Lower lobe of right lung (tissue), 2 donors: ENCODE measurements at regions not wholly inside any gene's neighbourhood (a gene's known extent, or its start where the extent isn't known, plus 50 kb on each side); places are given as distances from the start of the nearest gene placed in this dataset.

Source experiments
- ATAC-seq, 2 donors: fragments of 200-7000 bp; cut with Tn5 transposase; one replicate each; pipeline ENCODE4 v1.9.1; 2020 to 2022; ENCODE audit warnings: mild to moderate bottlenecking in 2 of 2, moderate library complexity in 2 of 2
- DNase-seq: peaks from one replicate; pipeline ENCODE4 v3.0.0-alpha.2; 2020
- H3K27ac ChIP-seq: fragments of 200-600 bp; one replicate; pipeline ENCODE4 v1.8.0; 2022
- H3K27me3 ChIP-seq: fragments of 200-600 bp; one replicate; pipeline ENCODE4 v1.8.0; 2022; ENCODE audit warnings: low read depth
- H3K36me3 ChIP-seq: fragments of 200-600 bp; one replicate; pipeline ENCODE4 v1.8.0; 2022; ENCODE audit warnings: mild to moderate bottlenecking
- H3K4me1 ChIP-seq: fragments of 200-600 bp; one replicate; pipeline ENCODE4 v1.8.0; 2022
- H3K4me3 ChIP-seq: fragments of 200-600 bp; one replicate; pipeline ENCODE4 v1.8.0; 2022; ENCODE audit warnings: mild to moderate bottlenecking
- H3K9me3 ChIP-seq: fragments of 200-600 bp; one replicate; pipeline ENCODE4 v1.8.0; 2022
- intact Hi-C: fragments of 100-400 bp; cut with DNase I; formaldehyde crosslinking; loops from one replicate; pipeline ENCODE4 v1.11.0; 2022
- TF ChIP-seq, protein P1 (sequence below): fragments of 200-600 bp; IDR thresholded peaks from one replicate; pipeline ENCODE4 v1.8.0; 2022; ENCODE audit warnings: antibody characterized with exemption, mild to moderate bottlenecking
- donor health status: DM: no; HTN: yes; CAD: no; lungs with severe emphysema.

- no peaks in the 10 kb centered on the region for H3K9me3 ChIP-seq
- no peak for ATAC-seq
- no peaks in the 10 kb centered on the region for H3K4me1 ChIP-seq
- H3K36me3 ChIP-seq: no peaks in the 10 kb centered on the region
- DNase-seq: no peak
- H3K27ac ChIP-seq: no peak overlapping the region
- TF ChIP-seq, protein P1, sequence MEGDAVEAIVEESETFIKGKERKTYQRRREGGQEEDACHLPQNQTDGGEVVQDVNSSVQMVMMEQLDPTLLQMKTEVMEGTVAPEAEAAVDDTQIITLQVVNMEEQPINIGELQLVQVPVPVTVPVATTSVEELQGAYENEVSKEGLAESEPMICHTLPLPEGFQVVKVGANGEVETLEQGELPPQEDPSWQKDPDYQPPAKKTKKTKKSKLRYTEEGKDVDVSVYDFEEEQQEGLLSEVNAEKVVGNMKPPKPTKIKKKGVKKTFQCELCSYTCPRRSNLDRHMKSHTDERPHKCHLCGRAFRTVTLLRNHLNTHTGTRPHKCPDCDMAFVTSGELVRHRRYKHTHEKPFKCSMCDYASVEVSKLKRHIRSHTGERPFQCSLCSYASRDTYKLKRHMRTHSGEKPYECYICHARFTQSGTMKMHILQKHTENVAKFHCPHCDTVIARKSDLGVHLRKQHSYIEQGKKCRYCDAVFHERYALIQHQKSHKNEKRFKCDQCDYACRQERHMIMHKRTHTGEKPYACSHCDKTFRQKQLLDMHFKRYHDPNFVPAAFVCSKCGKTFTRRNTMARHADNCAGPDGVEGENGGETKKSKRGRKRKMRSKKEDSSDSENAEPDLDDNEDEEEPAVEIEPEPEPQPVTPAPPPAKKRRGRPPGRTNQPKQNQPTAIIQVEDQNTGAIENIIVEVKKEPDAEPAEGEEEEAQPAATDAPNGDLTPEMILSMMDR: no peak
- no peaks in the 10 kb centered on the region for H3K27me3 ChIP-seq
- H3K4me3 ChIP-seq: no peak overlapping the region
- intact Hi-C loops: no loop called here
Measured at GRCh38 chr10:3282674-3283017, 110.1 kb upstream of the PITRM1 start.

DNA sequence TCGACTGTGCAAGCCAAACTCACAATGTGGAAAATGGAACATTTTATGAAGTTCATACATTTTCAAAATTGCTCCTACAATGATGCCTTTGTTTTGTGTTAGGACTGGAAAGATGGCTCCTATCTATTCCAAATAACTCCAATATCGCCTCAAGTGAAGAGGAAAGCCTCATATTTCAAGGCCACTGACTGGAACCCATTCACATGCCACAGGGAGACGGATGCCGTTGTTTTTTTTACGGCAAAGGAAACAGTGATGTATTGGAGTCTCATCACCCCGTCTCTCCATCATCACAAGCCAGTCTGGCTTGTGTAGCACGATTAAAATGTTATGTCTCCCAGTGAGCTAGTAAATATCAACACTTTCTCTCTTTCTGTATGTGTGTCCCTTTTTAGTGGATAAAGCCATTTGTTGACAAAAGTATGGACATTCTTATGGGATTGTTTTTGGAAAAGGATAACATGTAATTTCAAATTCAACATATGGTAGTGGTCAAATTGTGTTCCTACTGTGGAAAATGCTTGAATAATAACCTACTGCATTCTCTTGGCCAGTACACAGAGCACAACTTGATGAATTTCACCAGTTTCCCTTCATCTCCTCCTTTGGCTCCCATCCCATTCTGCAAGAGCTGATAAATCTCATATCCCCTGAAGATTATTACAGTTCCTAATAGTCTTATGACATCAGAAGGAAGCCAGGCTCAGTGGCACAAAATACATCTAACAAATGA, 109.5 kb upstream of the PITRM1 start:
- Histone ChIP-seq H3K4me3 (no peak overlapping the region), H3K9me3 (no peaks in the 10 kb centered on the region), H3K36me3 (no peaks in the 10 kb centered on the region), H3K27ac (no peak overlapping the region), H3K27me3 (no peaks in the 10 kb centered on the region), H3K4me1 (no peaks in the 10 kb centered on the region)
- TF ChIP-seq, protein P1: no peak
- DNase-seq: no peak
- ATAC-seq: no peak
- intact Hi-C loops: no loop called here

GRCh38 chr10:3278771-3279170, 106.2 kb upstream of the PITRM1 start:
- H3K36me3 ChIP-seq: no peaks in the 10 kb centered on the region
- TF ChIP-seq, protein P1: no peak
- H3K9me3 ChIP-seq: no peaks in the 10 kb centered on the region

DNA sequence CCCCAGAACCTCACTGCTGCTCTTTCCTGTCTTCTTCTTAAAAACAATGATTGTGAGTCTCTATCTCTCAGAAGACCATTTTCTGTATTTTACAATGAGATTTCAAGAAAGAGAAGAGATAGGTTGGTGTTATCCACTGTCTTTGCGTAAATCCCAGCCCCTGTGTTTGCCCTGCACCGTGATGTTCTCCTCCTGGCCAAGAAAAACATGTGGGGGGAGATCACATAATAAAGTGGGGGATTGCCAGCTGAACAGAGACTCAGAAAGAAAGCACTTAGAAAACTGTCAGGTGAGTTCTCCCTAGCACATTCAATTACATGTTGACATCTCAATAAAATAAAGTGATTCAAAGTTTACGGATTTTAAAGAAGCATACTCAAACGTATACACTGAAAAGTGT, 105.0 kb upstream of the PITRM1 start:
- Histone ChIP-seq H3K4me3 (no peak overlapping the region), H3K36me3 (no peaks in the 10 kb centered on the region), H3K27me3 (no peaks in the 10 kb centered on the region), H3K4me1 (no peaks in the 10 kb centered on the region), H3K9me3 (no peaks in the 10 kb centered on the region), H3K27ac (no peak overlapping the region)
- ATAC-seq: no peak
- DNase-seq: no peak
- TF ChIP-seq, protein P1: no peak
- intact Hi-C loops: no loop called here

More at GRCh38 chr10:3278771-3279170, 106.2 kb upstream of the PITRM1 start:
- ATAC-seq (no peak), DNase-seq (no peak)
- intact Hi-C loops: no loop called here
- Histone ChIP-seq H3K27me3 (no peaks in the 10 kb centered on the region), H3K4me3 (no peak overlapping the region), H3K4me1 (no peaks in the 10 kb centered on the region), H3K27ac (no peak overlapping the region)

DNA sequence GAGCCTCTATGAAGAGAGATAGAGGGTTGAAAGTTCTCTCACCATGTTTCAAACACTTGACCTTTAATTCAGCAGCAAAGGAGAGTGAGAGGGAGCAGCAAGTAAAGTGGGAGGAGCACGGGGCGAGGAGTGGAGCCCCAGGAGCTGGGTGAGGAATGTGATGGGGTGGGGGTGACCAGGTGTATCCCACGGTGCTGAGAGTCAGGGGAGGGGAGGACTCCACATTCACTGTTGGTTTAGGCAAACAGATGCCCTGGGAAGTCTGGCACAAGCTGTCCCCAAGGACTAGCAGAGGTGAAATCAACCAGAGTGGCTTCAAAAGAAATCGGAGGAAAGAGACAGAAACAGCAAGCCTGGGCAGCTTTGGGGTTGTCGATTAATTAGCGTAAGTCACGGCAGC, 101.8 kb upstream of the PITRM1 start:
- DNase-seq: no peak
- no peak overlapping the region for H3K27ac ChIP-seq
- ATAC-seq: no peak
- H3K9me3 ChIP-seq: no peaks in the 10 kb centered on the region
- H3K4me1 ChIP-seq: no peaks in the 10 kb centered on the region
- no peak overlapping the region for H3K4me3 ChIP-seq
- H3K36me3 ChIP-seq: no peaks in the 10 kb centered on the region
- no peaks in the 10 kb centered on the region for H3K27me3 ChIP-seq
- intact Hi-C loops: no loop called here
- TF ChIP-seq, protein P1: no peak
